Loucy (cell line): ENCODE measurements at regions not wholly inside any gene's neighbourhood (a gene's known extent, or its start where the extent isn't known, plus 50 kb on each side); places are given as distances from the start of the nearest gene placed in this dataset.
"Not testable (repeated sequence)": the region's sequence is repeated elsewhere in the genome, so short reads cannot be mapped to it uniquely, and the experiment has no call there.

Source experiments
- H2AFZ ChIP-seq: fragments of 200-600 bp; sonication (generic); 2 replicates; pipeline ENCODE4 v1.6.0; 2016; ENCODE audit warnings: antibody characterized with exemption, mild to moderate bottlenecking, low read length, moderate library complexity
- H3F3A ChIP-seq: fragments of 200-600 bp; 2 replicates; pipeline ENCODE4 v1.6.0; 2016; ENCODE audit warnings: antibody characterized with exemption, low read depth, mild to moderate bottlenecking
- H3K27me3 ChIP-seq: fragments of 200-600 bp; sonication (generic); 2 replicates; pipeline ENCODE4 v1.6.1; 2014; ENCODE audit warnings: low read length, mild to moderate bottlenecking; ENCODE audit not compliant: insufficient read depth, poor library complexity, severe bottlenecking
- H3K36me3 ChIP-seq: fragments of 200-600 bp; sonication (generic); 2 replicates; pipeline ENCODE4 v1.6.1; 2016; ENCODE audit warnings: low read length; ENCODE audit not compliant: insufficient read depth
- H3K4me1 ChIP-seq: fragments of 200-600 bp; sonication (generic); 2 replicates; pipeline ENCODE4 v1.5.1; 2014; ENCODE audit warnings: low read length, mild to moderate bottlenecking; ENCODE audit not compliant: insufficient read depth, poor library complexity, severe bottlenecking
- H3K4me2 ChIP-seq: fragments of 200-600 bp; sonication (generic); 2 replicates; pipeline ENCODE4 v1.6.0; 2014; ENCODE audit warnings: antibody characterized with exemption, low read length, low read depth, mild to moderate bottlenecking; ENCODE audit not compliant: poor library complexity, severe bottlenecking
- H3K4me3 ChIP-seq: fragments of 200-600 bp; sonication (generic); 2 replicates; pipeline ENCODE4 v1.5.1; 2014; ENCODE audit warnings: low read length, mild to moderate bottlenecking, mixed read lengths; ENCODE audit not compliant: poor library complexity, severe bottlenecking
- H3K79me2 ChIP-seq: fragments of 200-600 bp; sonication (generic); 2 replicates; pipeline ENCODE4 v1.6.1; 2014; ENCODE audit warnings: low read length; ENCODE audit not compliant: insufficient read depth
- H3K9ac ChIP-seq: fragments of 200-600 bp; sonication (generic); 2 replicates; pipeline ENCODE4 v1.6.0; 2014; ENCODE audit warnings: mild to moderate bottlenecking, low read depth, low read length, moderate library complexity; ENCODE audit not compliant: poor library complexity, severe bottlenecking
- H3K9me2 ChIP-seq: fragments of 200-600 bp; sonication (generic); replicated peaks from 2 replicates; pipeline ENCODE4 v1.6.1; 2016; ENCODE audit warnings: low read depth, low read length, mixed read lengths
- H3K9me3 ChIP-seq: fragments of 200-600 bp; sonication (generic); 2 replicates; pipeline ENCODE4 v1.6.1; 2014; ENCODE audit warnings: mild to moderate bottlenecking, antibody characterized with exemption, low read length, low read depth; ENCODE audit not compliant: insufficient read depth
- H4K20me1 ChIP-seq: fragments of 200-600 bp; sonication (generic); 2 replicates; pipeline ENCODE4 v1.6.0; 2014; ENCODE audit warnings: antibody characterized with exemption, low read length, mild to moderate bottlenecking; ENCODE audit not compliant: insufficient read depth, poor library complexity, severe bottlenecking

GRCh38 chr9:62857280-62857679 is 1667.4 kb downstream of the SPATA31A7 start:
- H3K9me3 ChIP-seq, H3K4me2 ChIP-seq, H3K4me3 ChIP-seq, H3K36me3 ChIP-seq, H2AFZ ChIP-seq, H4K20me1 ChIP-seq, H3K4me1 ChIP-seq, H3F3A ChIP-seq, H3K79me2 ChIP-seq, H3K9me2 ChIP-seq, H3K9ac ChIP-seq, H3K27me3 ChIP-seq: not testable (repeated sequence)

GRCh38 chr9:62858240-62858639 is 1668.4 kb downstream of the SPATA31A7 start:
- H4K20me1 ChIP-seq, H3K27me3 ChIP-seq, H2AFZ ChIP-seq, H3K9ac ChIP-seq, H3K4me3 ChIP-seq, H3K9me2 ChIP-seq, H3K4me2 ChIP-seq, H3K4me1 ChIP-seq, H3K9me3 ChIP-seq, H3K36me3 ChIP-seq, H3F3A ChIP-seq, H3K79me2 ChIP-seq: not testable (repeated sequence)

- not testable (repeated sequence) for H3K36me3 ChIP-seq, H3K9ac ChIP-seq, H3K4me2 ChIP-seq, H3K4me1 ChIP-seq, H3K9me2 ChIP-seq, H3K79me2 ChIP-seq, H3K9me3 ChIP-seq, H3K27me3 ChIP-seq, H3F3A ChIP-seq, H2AFZ ChIP-seq, H4K20me1 ChIP-seq, H3K4me3 ChIP-seq
Observed at GRCh38 chr9:62860939-62861860, 1671.4 kb downstream of the SPATA31A7 start.

GRCh38 chr9:62862180-62862579 is 1672.3 kb downstream of the SPATA31A7 start:
- not testable (repeated sequence) for H3K79me2 ChIP-seq, H3K4me2 ChIP-seq, H2AFZ ChIP-seq, H3K4me1 ChIP-seq, H3K9me2 ChIP-seq, H3F3A ChIP-seq, H3K9me3 ChIP-seq, H3K36me3 ChIP-seq, H3K9ac ChIP-seq, H4K20me1 ChIP-seq, H3K4me3 ChIP-seq, H3K27me3 ChIP-seq

GRCh38 chr9:62863319-62863718 is 1673.5 kb downstream of the SPATA31A7 start:
- not testable (repeated sequence) for H3K9me2 ChIP-seq, H2AFZ ChIP-seq, H3K36me3 ChIP-seq, H3K27me3 ChIP-seq, H3F3A ChIP-seq, H3K9me3 ChIP-seq, H3K9ac ChIP-seq, H3K4me1 ChIP-seq, H3K79me2 ChIP-seq, H3K4me2 ChIP-seq, H4K20me1 ChIP-seq, H3K4me3 ChIP-seq

GRCh38 chr9:62863867-62864266 is 1674.0 kb downstream of the SPATA31A7 start:
- not testable (repeated sequence) for H3K27me3 ChIP-seq, H3K4me1 ChIP-seq, H3K9me3 ChIP-seq, H3K4me3 ChIP-seq, H3K36me3 ChIP-seq, H3K9me2 ChIP-seq, H3K4me2 ChIP-seq, H3K79me2 ChIP-seq, H3K9ac ChIP-seq, H4K20me1 ChIP-seq, H2AFZ ChIP-seq, H3F3A ChIP-seq

GRCh38 chr9:62864481-62865469 is 1674.9 kb downstream of the SPATA31A7 start:
- not testable (repeated sequence) for H3K4me1 ChIP-seq, H3F3A ChIP-seq, H3K9me3 ChIP-seq, H3K9ac ChIP-seq, H3K9me2 ChIP-seq, H2AFZ ChIP-seq, H4K20me1 ChIP-seq, H3K4me2 ChIP-seq, H3K36me3 ChIP-seq, H3K79me2 ChIP-seq, H3K4me3 ChIP-seq, H3K27me3 ChIP-seq
